ENCODE measurements at regions not wholly inside any gene's neighbourhood (a gene's known extent, or its start where the extent isn't known, plus 50 kb on each side); places are given as distances from the start of the nearest gene placed in this dataset.

- no peaks in the 10 kb centered on the region for H3K27me3 ChIP-seq (ENCODE audit: insufficient read depth)
- no peaks in the 10 kb centered on the region; the same call in 2 of the 3 replicates for H3K36me3 Mint-ChIP-seq (ENCODE audit: low read depth)
- H3K4me2 ChIP-seq, result no peak overlapping the region
- no peaks in the 10 kb centered on the region; the same call in 2 of the 3 replicates for H3K9me3 Mint-ChIP-seq
- TF ChIP-seq, protein P1, sequence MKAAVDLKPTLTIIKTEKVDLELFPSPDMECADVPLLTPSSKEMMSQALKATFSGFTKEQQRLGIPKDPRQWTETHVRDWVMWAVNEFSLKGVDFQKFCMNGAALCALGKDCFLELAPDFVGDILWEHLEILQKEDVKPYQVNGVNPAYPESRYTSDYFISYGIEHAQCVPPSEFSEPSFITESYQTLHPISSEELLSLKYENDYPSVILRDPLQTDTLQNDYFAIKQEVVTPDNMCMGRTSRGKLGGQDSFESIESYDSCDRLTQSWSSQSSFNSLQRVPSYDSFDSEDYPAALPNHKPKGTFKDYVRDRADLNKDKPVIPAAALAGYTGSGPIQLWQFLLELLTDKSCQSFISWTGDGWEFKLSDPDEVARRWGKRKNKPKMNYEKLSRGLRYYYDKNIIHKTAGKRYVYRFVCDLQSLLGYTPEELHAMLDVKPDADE (IDR thresholded peaks at IDR 0.05), result no peak
- TF ChIP-seq, protein P2, sequence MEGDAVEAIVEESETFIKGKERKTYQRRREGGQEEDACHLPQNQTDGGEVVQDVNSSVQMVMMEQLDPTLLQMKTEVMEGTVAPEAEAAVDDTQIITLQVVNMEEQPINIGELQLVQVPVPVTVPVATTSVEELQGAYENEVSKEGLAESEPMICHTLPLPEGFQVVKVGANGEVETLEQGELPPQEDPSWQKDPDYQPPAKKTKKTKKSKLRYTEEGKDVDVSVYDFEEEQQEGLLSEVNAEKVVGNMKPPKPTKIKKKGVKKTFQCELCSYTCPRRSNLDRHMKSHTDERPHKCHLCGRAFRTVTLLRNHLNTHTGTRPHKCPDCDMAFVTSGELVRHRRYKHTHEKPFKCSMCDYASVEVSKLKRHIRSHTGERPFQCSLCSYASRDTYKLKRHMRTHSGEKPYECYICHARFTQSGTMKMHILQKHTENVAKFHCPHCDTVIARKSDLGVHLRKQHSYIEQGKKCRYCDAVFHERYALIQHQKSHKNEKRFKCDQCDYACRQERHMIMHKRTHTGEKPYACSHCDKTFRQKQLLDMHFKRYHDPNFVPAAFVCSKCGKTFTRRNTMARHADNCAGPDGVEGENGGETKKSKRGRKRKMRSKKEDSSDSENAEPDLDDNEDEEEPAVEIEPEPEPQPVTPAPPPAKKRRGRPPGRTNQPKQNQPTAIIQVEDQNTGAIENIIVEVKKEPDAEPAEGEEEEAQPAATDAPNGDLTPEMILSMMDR (conservative IDR thresholded peaks at IDR 0.05; ENCODE audit: low read depth in 2 of 2), result no peak
- no peak for TF ChIP-seq CREB1 (CRISPR knock-in tag; IDR thresholded peaks at IDR 0.05; ENCODE audit: low read depth)
- ATAC-seq, result no peak
- H3K27ac ChIP-seq (ENCODE audit: low read depth), result no peak overlapping the region
- DNase-seq (ENCODE audit: low spot score), result no peak
- H3K4me1 Mint-ChIP-seq, result peaks cover 40% of the 10 kb centered on the region
- no peaks in the 10 kb centered on the region for H4K20me1 ChIP-seq (replicated peaks; ENCODE audit: insufficient read depth)
- no peak overlapping the region for H3K27ac Mint-ChIP-seq
- H3K36me3 ChIP-seq (ENCODE audit: insufficient read depth), result no peaks in the 10 kb centered on the region
- H3F3A ChIP-seq (replicated peaks; ENCODE audit: low read depth), result no peaks in the 10 kb centered on the region
- H3K79me2 ChIP-seq (replicated peaks; ENCODE audit: insufficient read depth), result no peaks in the 10 kb centered on the region
- peaks cover 25% of the 10 kb centered on the region for H3K4me1 ChIP-seq (ENCODE audit: insufficient read depth)
- H3K27me3 Mint-ChIP-seq (ENCODE audit: insufficient read depth, low read depth, poor library complexity), result peaks cover 8% of the 10 kb centered on the region
- H3K4me3 Mint-ChIP-seq, result no peak overlapping the region; the same call in 2 of the 3 replicates
- no peak overlapping the region; the same call in 1 of the 2 replicates for H2AFZ ChIP-seq
- H3K9me2 ChIP-seq (ENCODE audit: insufficient read depth), result 0 out of 2 replicates have a peak, but pooled peaks cover 6% of the 10 kb centered on the region
- no peak overlapping the region for H3K4me3 ChIP-seq
Measured at GRCh38 chr9:90966480-90967144, 165.0 kb downstream of the SYK start.

DNA sequence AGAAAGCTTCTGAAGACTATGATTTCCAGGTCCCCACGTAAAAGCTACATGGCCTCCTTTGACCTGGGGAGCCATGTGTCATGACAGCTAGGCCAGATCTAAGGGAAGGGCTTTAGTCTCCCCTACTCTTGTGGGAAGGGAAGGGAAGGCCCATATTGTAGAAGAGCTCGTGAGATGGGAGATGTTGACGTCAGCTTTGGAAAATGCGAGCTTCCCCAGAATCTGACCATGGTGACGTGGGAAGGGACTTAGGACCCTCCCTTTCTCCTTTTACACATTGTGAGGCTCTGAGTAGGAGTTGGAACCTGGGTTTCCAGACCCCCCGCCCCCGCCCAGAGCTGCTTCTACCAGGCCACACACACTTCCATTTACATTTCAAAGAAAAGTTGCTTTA lies 165.5 kb downstream of the SYK start:
- H4K20me1 ChIP-seq (replicated peaks; ENCODE audit: insufficient read depth), result no peaks in the 10 kb centered on the region
- H3K27me3 ChIP-seq (ENCODE audit: insufficient read depth), result no peaks in the 10 kb centered on the region
- peak overlapping the region; percentile 22; the same call in 1 of the 2 replicates for H3K4me2 ChIP-seq
- Mint-ChIP-seq H3K36me3 (ENCODE audit: low read depth) (no peaks in the 10 kb centered on the region; the same call in 2 of the 3 replicates), H3K4me3 (no peak overlapping the region), H3K27me3 (ENCODE audit: insufficient read depth, low read depth, poor library complexity) (peaks cover 7% of the 10 kb centered on the region), H3K4me1 (peaks cover 40% of the 10 kb centered on the region), H3K9me3 (no peaks in the 10 kb centered on the region; the same call in 2 of the 3 replicates), H3K27ac (no peak overlapping the region)
- peak; percentile 37; the same call in 2 of the 3 replicates for ATAC-seq
- no peak overlapping the region for H3K27ac ChIP-seq (ENCODE audit: low read depth)
- no peaks in the 10 kb centered on the region for H3K36me3 ChIP-seq (ENCODE audit: insufficient read depth)
- H3K4me3 ChIP-seq, result no peak overlapping the region
- peak; percentile 25 for DNase-seq (ENCODE audit: low spot score)
- no peaks in the 10 kb centered on the region for H3F3A ChIP-seq (replicated peaks; ENCODE audit: low read depth)
- no peaks in the 10 kb centered on the region for H3K79me2 ChIP-seq (replicated peaks; ENCODE audit: insufficient read depth)
- H2AFZ ChIP-seq, result no peak overlapping the region
- H3K4me1 ChIP-seq (ENCODE audit: insufficient read depth), result peaks cover 25% of the 10 kb centered on the region
- H3K9me2 ChIP-seq (ENCODE audit: insufficient read depth), result 0 out of 2 replicates have a peak, but pooled peaks cover 6% of the 10 kb centered on the region
- no peak for TF ChIP-seq JUNB (IDR thresholded peaks at IDR 0.05; ENCODE audit: unreplicated experiment)
- TF ChIP-seq, protein P1 (IDR thresholded peaks at IDR 0.05), result no peak
- TF ChIP-seq NANOG (IDR thresholded peaks at IDR 0.05; ENCODE audit: borderline replicate concordance), result no peak
- no peak for TF ChIP-seq ZNF462 (CRISPR knock-in tag; IDR thresholded peaks at IDR 0.05)
- no peak for TF ChIP-seq EZH2 (IDR thresholded peaks at IDR 0.05; ENCODE audit: low read depth, unreplicated experiment)
- no peak for TF ChIP-seq CREB1 (CRISPR knock-in tag; IDR thresholded peaks at IDR 0.05; ENCODE audit: low read depth)
